OCI-LY1 (cell line): ENCODE measurements at regions not wholly inside any gene's neighbourhood (a gene's known extent, or its start where the extent isn't known, plus 50 kb on each side); places are given as distances from the start of the nearest gene placed in this dataset.

Experiments used
- H2AFZ ChIP-seq: fragments of 200-600 bp; sonication (generic), shearing (Covaris generic); 2 replicates; pipeline ENCODE4 v1.6.0; 2014; ENCODE audit warnings: antibody characterized with exemption, mild to moderate bottlenecking, low read length
- H3F3A ChIP-seq: fragments of 200-600 bp; sonication (generic), shearing (Covaris generic); 2 replicates; pipeline ENCODE4 v1.6.0; 2014; ENCODE audit warnings: mild to moderate bottlenecking, antibody characterized with exemption, low read length, moderate library complexity; ENCODE audit not compliant: insufficient read depth
- H3K27ac ChIP-seq: fragments of 200-600 bp; sonication (generic); 2 replicates; pipeline ENCODE4 v1.5.1; 2014; ENCODE audit warnings: low read length, mixed run types, mild to moderate bottlenecking, low read depth; ENCODE audit not compliant: poor library complexity, severe bottlenecking
- H3K27me3 ChIP-seq: fragments of 200-600 bp; sonication (generic); 2 replicates; pipeline ENCODE4 v1.6.0; 2014; ENCODE audit warnings: antibody characterized with exemption, mild to moderate bottlenecking, low read length, moderate library complexity; ENCODE audit not compliant: insufficient read depth
- H3K36me3 ChIP-seq: fragments of 200-600 bp; sonication (generic); 2 replicates; pipeline ENCODE4 v1.6.1; 2014; ENCODE audit warnings: mild to moderate bottlenecking, antibody characterized with exemption, low read length, moderate library complexity, mixed read lengths; ENCODE audit not compliant: insufficient read depth
- H3K4me1 ChIP-seq: fragments of 200-600 bp; sonication (generic); 2 replicates; pipeline ENCODE4 v1.5.1; 2014; ENCODE audit warnings: mild to moderate bottlenecking, low read length, moderate library complexity; ENCODE audit not compliant: insufficient read depth, severe bottlenecking
- H3K4me2 ChIP-seq: fragments of 200-600 bp; sonication (generic), shearing (Covaris generic); 2 replicates; pipeline ENCODE4 v1.6.1; 2014; ENCODE audit warnings: low read length
- H3K4me3 ChIP-seq: fragments of 200-600 bp; sonication (generic); 2 replicates; pipeline ENCODE4 v1.5.1; 2014; ENCODE audit warnings: low read length, low read depth, mild to moderate bottlenecking, mixed read lengths; ENCODE audit not compliant: poor library complexity, severe bottlenecking
- H3K79me2 ChIP-seq: fragments of 200-600 bp; shearing (Covaris generic); 2 replicates; pipeline ENCODE4 v1.6.1; 2016; ENCODE audit warnings: mixed run types, low read length, mixed read lengths; ENCODE audit not compliant: insufficient read depth
- H3K9ac ChIP-seq: fragments of 200-600 bp; sonication (generic), shearing (Covaris generic); 2 replicates; pipeline ENCODE4 v1.6.1; 2014; ENCODE audit warnings: mild to moderate bottlenecking, low read length, mixed read lengths
- H3K9me2 ChIP-seq: fragments of 200-600 bp; sonication (generic), shearing (Covaris generic); 2 replicates; pipeline ENCODE4 v1.6.1; 2014; ENCODE audit warnings: low read depth, mild to moderate bottlenecking, low read length, mixed read lengths
- H3K9me3 ChIP-seq: fragments of 200-600 bp; shearing (Covaris generic); 2 replicates; pipeline ENCODE4 v1.6.1; 2014; ENCODE audit warnings: low read length, mixed read lengths
- H4K20me1 ChIP-seq: fragments of 200-600 bp; sonication (generic), shearing (Covaris generic); 2 replicates; pipeline ENCODE4 v1.6.0; 2016; ENCODE audit warnings: mild to moderate bottlenecking, low read length; ENCODE audit not compliant: insufficient read depth
- EZH2 ChIP-seq: fragments of 200-600 bp; sonication (generic), shearing (Covaris generic); IDR thresholded peaks from 2 replicates; pipeline ENCODE4 v1.8.0; 2017; ENCODE audit warnings: borderline replicate concordance, mixed run types, mild to moderate bottlenecking, antibody characterized with exemption, low read length, moderate library complexity, mixed read lengths
- TF ChIP-seq, protein P1 (sequence below): fragments of 200-600 bp; sonication (generic), shearing (Covaris generic); IDR thresholded peaks from 2 replicates; pipeline ENCODE4 v1.5.1; 2017; ENCODE audit warnings: mild to moderate bottlenecking, antibody characterized with exemption, low read length, moderate library complexity, mixed read lengths

DNA sequence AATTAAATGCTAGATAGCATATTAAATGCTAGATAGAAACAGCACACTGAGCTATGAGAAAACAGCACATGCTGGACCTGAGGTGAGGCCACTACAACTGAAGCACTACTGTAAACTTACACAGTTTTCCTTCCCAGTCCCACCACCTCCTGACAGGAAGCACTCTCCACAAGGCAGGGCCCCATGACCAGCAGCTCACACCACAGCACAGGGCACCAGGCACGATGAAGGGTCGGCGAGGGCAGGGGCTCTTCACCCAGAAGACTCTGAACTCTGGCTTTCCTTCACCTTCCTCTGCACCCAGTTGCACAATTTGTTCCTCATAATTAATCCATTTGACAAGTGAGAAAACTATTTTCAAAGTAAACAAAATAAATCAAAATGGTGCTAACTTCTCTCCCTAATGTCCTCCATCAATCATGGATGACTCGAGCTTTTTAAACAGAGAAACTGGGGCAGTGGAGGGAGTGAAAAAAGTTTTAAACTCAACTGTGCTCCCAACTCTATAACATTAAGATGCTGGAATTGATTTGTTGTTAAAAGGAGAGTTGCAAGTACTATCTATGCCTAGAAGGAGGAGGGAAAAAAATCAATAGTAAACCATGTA, 568.7 kb downstream of the UQCRFS1 start:
- Histone ChIP-seq H3K9me3 (no peaks in the 10 kb centered on the region), H3K36me3 (no peaks in the 10 kb centered on the region), H4K20me1 (no peaks in the 10 kb centered on the region), H3K4me1 (no peaks in the 10 kb centered on the region), H3K9me2 (no peaks in the 10 kb centered on the region), H3K4me2 (no peak overlapping the region), H3K9ac (no peak overlapping the region), H3K27me3 (no peaks in the 10 kb centered on the region), H3K79me2 (no peaks in the 10 kb centered on the region), H3F3A (no peaks in the 10 kb centered on the region), H3K4me3 (no peak overlapping the region), H2AFZ (no peak overlapping the region), H3K27ac (no peak overlapping the region)
- TF ChIP-seq, protein P1, sequence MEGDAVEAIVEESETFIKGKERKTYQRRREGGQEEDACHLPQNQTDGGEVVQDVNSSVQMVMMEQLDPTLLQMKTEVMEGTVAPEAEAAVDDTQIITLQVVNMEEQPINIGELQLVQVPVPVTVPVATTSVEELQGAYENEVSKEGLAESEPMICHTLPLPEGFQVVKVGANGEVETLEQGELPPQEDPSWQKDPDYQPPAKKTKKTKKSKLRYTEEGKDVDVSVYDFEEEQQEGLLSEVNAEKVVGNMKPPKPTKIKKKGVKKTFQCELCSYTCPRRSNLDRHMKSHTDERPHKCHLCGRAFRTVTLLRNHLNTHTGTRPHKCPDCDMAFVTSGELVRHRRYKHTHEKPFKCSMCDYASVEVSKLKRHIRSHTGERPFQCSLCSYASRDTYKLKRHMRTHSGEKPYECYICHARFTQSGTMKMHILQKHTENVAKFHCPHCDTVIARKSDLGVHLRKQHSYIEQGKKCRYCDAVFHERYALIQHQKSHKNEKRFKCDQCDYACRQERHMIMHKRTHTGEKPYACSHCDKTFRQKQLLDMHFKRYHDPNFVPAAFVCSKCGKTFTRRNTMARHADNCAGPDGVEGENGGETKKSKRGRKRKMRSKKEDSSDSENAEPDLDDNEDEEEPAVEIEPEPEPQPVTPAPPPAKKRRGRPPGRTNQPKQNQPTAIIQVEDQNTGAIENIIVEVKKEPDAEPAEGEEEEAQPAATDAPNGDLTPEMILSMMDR = no peak
- TF ChIP-seq EZH2 = no peak

DNA sequence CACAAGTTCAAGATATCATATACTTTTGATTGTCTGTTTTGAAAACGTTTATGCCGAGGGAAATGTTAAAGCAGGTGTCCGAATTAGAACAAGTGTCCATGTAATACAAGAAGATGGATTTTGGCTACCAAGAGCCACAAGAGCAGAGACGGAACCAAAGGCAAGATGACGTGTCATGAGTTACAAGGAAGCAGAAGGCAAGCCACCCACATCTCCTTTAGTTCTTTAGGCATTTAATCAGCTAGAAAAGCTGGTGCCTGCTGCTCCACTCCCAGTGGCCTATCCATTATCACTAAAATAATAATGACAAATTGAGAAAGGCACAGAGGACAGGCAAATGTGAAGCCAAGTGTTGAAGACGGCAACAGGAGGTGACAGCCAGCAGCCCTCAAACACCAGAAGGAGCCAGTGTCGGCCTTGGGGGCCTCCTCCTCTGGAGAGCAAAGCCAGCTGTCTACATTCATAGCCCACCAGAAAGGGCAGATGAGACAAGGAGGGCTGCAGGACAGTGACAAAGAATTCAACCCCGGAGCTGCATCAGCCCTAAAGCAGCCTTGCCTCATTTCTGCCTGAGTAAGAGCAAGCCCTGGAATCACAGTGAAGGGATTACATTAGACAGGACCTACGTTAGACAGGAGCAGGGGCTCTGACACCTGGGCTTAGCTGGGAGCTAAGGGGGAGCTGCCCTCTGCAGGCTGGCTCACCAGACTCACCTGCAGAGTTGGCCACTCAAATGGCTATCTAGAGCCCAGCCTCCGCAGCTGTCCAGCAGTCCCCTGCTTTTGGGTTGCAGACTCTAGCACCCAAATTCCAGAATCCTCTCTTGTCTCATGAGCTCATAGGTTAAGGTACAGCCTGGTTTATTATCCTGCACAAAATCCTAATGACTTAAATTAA, 569.9 kb downstream of the UQCRFS1 start:
- Histone ChIP-seq H4K20me1 (no peaks in the 10 kb centered on the region), H3K4me3 (no peak overlapping the region), H3K36me3 (no peaks in the 10 kb centered on the region), H3F3A (no peaks in the 10 kb centered on the region), H3K79me2 (no peaks in the 10 kb centered on the region), H2AFZ (no peak overlapping the region), H3K4me1 (no peaks in the 10 kb centered on the region), H3K4me2 (no peak overlapping the region), H3K27me3 (no peaks in the 10 kb centered on the region; the same call in 1 of the 2 replicates), H3K9me2 (no peaks in the 10 kb centered on the region), H3K9me3 (no peaks in the 10 kb centered on the region), H3K27ac (no peak overlapping the region), H3K9ac (no peak overlapping the region)
- TF ChIP-seq EZH2 = no peak
- TF ChIP-seq, protein P1 = no peak

DNA sequence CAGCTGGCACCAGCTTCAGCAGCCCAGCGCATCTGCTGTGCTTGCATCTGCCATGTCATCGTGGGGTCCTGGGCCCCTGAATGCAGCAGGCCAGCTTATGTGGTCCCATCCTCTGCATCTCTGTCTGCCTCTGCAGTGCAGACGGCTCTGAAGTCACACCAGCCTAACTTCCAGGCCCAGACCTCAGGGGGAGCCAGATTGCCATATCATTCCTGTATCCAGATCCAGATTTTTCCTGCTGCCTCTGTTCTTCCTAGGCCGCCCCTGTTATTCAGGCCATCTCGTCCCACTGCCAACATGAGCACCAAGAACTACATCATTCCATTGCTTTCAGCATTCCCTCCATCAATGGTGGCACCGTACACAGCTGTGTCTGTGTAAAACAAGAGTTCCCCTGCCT, 571.6 kb downstream of the UQCRFS1 start:
- Histone ChIP-seq H2AFZ (no peak overlapping the region), H3F3A (no peaks in the 10 kb centered on the region), H3K36me3 (no peaks in the 10 kb centered on the region), H3K27ac (no peak overlapping the region), H3K4me3 (no peak overlapping the region), H3K9me3 (no peaks in the 10 kb centered on the region), H3K9ac (no peak overlapping the region), H4K20me1 (no peaks in the 10 kb centered on the region), H3K4me1 (no peaks in the 10 kb centered on the region), H3K79me2 (no peaks in the 10 kb centered on the region), H3K4me2 (no peak overlapping the region), H3K27me3 (no peaks in the 10 kb centered on the region; the same call in 1 of the 2 replicates), H3K9me2 (no peaks in the 10 kb centered on the region)
- TF ChIP-seq EZH2 = no peak
- TF ChIP-seq, protein P1 = no peak
